ENCODE measurements at regions not wholly inside any gene's neighbourhood (a gene's known extent, or its start where the extent isn't known, plus 50 kb on each side); places are given as distances from the start of the nearest gene placed in this dataset.

- ATAC-seq = no peak
- Histone ChIP-seq H3K4me3 (ENCODE audit: low read length) (no peak overlapping the region), H3K27me3 (ENCODE audit: control insufficient read depth in 2 of 2, insufficient read depth in 2 of 2, low read length in 2 of 2) (no peaks in the 10 kb centered on the region), H3K27ac (ENCODE audit: low read depth, low read length) (no peak overlapping the region), H3K36me3 (ENCODE audit: control insufficient read depth in 2 of 3, insufficient read depth in 3 of 3, low read length in 3 of 3) (no peaks in the 10 kb centered on the region), H3K9me3 (ENCODE audit: control insufficient read depth in 2 of 3, low read length in 3 of 3) (no peaks in the 10 kb centered on the region), H3K4me1 (ENCODE audit: control insufficient read depth in 2 of 2, insufficient read depth in 2 of 2, low read length in 2 of 2) (no peaks in the 10 kb centered on the region)
- ChIA-PET CTCF (no interaction called here), POLR2A (interaction anchor here (0.5 kb wide), 1 partner anchor 1152 kb away, joined by 5 read pairs; no protein-coding TSS in a partner anchor)
- intact Hi-C loops (cut with micrococcal nuclease) = no loop called here
- peaks cover 0 to 16% (median 10%) of the 10 kb centered on the region in 5 donors for H3K36me3 Mint-ChIP-seq
- H3K9me3 Mint-ChIP-seq = peaks cover 0 to 12% (median 2%) of the 10 kb centered on the region in 11 donors
- no peaks in the 10 kb centered on the region for H3K4me1 Mint-ChIP-seq
- no peak overlapping the region for H3K27ac Mint-ChIP-seq
- no peak for DNase-seq
- H3K4me3 Mint-ChIP-seq = no peak overlapping the region
- H3K27me3 Mint-ChIP-seq = peaks cover 0 to 4% (median 0%) of the 10 kb centered on the region in 5 donors
Observed at GRCh38 chr5:109256486-109256885, 153.3 kb downstream of the PJA2 start.

- peaks cover 0 to 12% (median 2%) of the 10 kb centered on the region in 11 donors for H3K9me3 Mint-ChIP-seq
- intact Hi-C loops (cut with micrococcal nuclease) = no loop called here
- H3K27me3 Mint-ChIP-seq = peaks cover 0 to 4% (median 0%) of the 10 kb centered on the region in 5 donors
- Histone ChIP-seq H3K9me3 (ENCODE audit: control insufficient read depth in 2 of 3, low read length in 3 of 3) (no peaks in the 10 kb centered on the region), H3K27me3 (ENCODE audit: control insufficient read depth in 2 of 2, insufficient read depth in 2 of 2, low read length in 2 of 2) (no peaks in the 10 kb centered on the region), H3K27ac (ENCODE audit: low read depth, low read length) (no peak overlapping the region), H3K4me1 (ENCODE audit: control insufficient read depth in 2 of 2, insufficient read depth in 2 of 2, low read length in 2 of 2) (no peaks in the 10 kb centered on the region), H3K36me3 (ENCODE audit: control insufficient read depth in 2 of 3, insufficient read depth in 3 of 3, low read length in 3 of 3) (no peaks in the 10 kb centered on the region), H3K4me3 (ENCODE audit: low read length) (no peak overlapping the region)
- CTCF ChIA-PET = no interaction called here
- H3K4me1 Mint-ChIP-seq = peaks cover 0 to 2% (median 0%) of the 10 kb centered on the region in 7 donors
- POLR2A ChIA-PET = no interaction called here
- H3K4me3 Mint-ChIP-seq = no peak overlapping the region
- no peak for DNase-seq
- no peak overlapping the region for H3K27ac Mint-ChIP-seq
- no peak for ATAC-seq
- peaks cover 0 to 23% (median 14%) of the 10 kb centered on the region in 5 donors for H3K36me3 Mint-ChIP-seq
Observed at GRCh38 chr5:109254511-109254910, 155.3 kb downstream of the PJA2 start.

- intact Hi-C loops (cut with micrococcal nuclease) = no loop called here
- Histone ChIP-seq H3K9me3 (ENCODE audit: control insufficient read depth in 2 of 3, low read length in 3 of 3) (no peaks in the 10 kb centered on the region), H3K4me1 (ENCODE audit: control insufficient read depth in 2 of 2, insufficient read depth in 2 of 2, low read length in 2 of 2) (no peaks in the 10 kb centered on the region), H3K27ac (ENCODE audit: low read depth, low read length) (no peak overlapping the region), H3K27me3 (ENCODE audit: control insufficient read depth in 2 of 2, insufficient read depth in 2 of 2, low read length in 2 of 2) (no peaks in the 10 kb centered on the region), H3K36me3 (ENCODE audit: control insufficient read depth in 2 of 3, insufficient read depth in 3 of 3, low read length in 3 of 3) (no peaks in the 10 kb centered on the region), H3K4me3 (ENCODE audit: low read length) (no peak overlapping the region)
- Mint-ChIP-seq H3K36me3 (peaks cover 0 to 17% (median 7%) of the 10 kb centered on the region in 5 donors), H3K27me3 (peaks cover 0 to 6% (median 4%) of the 10 kb centered on the region in 5 donors), H3K9me3 (peaks cover 0 to 5% (median 0%) of the 10 kb centered on the region in 11 donors), H3K27ac (no peak overlapping the region), H3K4me3 (no peak overlapping the region), H3K4me1 (peaks cover 0 to 3% (median 0%) of the 10 kb centered on the region in 7 donors)
- ChIA-PET CTCF (no interaction called here), POLR2A (no interaction called here)
- ATAC-seq (no peak), DNase-seq (no peak)
Observed at GRCh38 chr5:109253262-109253661, 156.5 kb downstream of the PJA2 start.

GRCh38 chr5:109252731-109253130 lies 157.0 kb downstream of the PJA2 start:
- Mint-ChIP-seq H3K36me3 (peaks cover 0 to 15% (median 6%) of the 10 kb centered on the region in 5 donors), H3K27ac (no peak overlapping the region), H3K9me3 (peaks cover 0 to 5% (median 0%) of the 10 kb centered on the region in 11 donors), H3K4me3 (no peak overlapping the region), H3K27me3 (peaks cover 0 to 6% (median 4%) of the 10 kb centered on the region in 5 donors), H3K4me1 (peaks cover 0 to 3% (median 0%) of the 10 kb centered on the region in 7 donors)
- ATAC-seq (no peak), DNase-seq (no peak)
- Histone ChIP-seq H3K4me1 (ENCODE audit: control insufficient read depth in 2 of 2, insufficient read depth in 2 of 2, low read length in 2 of 2) (no peaks in the 10 kb centered on the region), H3K9me3 (ENCODE audit: control insufficient read depth in 2 of 3, low read length in 3 of 3) (no peaks in the 10 kb centered on the region), H3K27me3 (ENCODE audit: control insufficient read depth in 2 of 2, insufficient read depth in 2 of 2, low read length in 2 of 2) (no peaks in the 10 kb centered on the region), H3K4me3 (ENCODE audit: low read length) (no peak overlapping the region), H3K36me3 (ENCODE audit: control insufficient read depth in 2 of 3, insufficient read depth in 3 of 3, low read length in 3 of 3) (no peaks in the 10 kb centered on the region), H3K27ac (ENCODE audit: low read depth, low read length) (no peak overlapping the region)
- intact Hi-C loops (cut with micrococcal nuclease) = no loop called here
- ChIA-PET POLR2A (no interaction called here), CTCF (no interaction called here)

- ATAC-seq (no peak), DNase-seq (no peak)
- Histone ChIP-seq H3K9me3 (ENCODE audit: control insufficient read depth in 2 of 3, low read length in 3 of 3) (peaks cover 0 to 10% (median 0%) of the 10 kb centered on the region in 3 experiments), H3K4me3 (ENCODE audit: low read length) (no peak overlapping the region), H3K4me1 (ENCODE audit: control insufficient read depth in 2 of 2, insufficient read depth in 2 of 2, low read length in 2 of 2) (no peaks in the 10 kb centered on the region), H3K27ac (ENCODE audit: low read depth, low read length) (no peak overlapping the region), H3K36me3 (ENCODE audit: control insufficient read depth in 2 of 3, insufficient read depth in 3 of 3, low read length in 3 of 3) (no peaks in the 10 kb centered on the region), H3K27me3 (ENCODE audit: control insufficient read depth in 2 of 2, insufficient read depth in 2 of 2, low read length in 2 of 2) (no peaks in the 10 kb centered on the region)
- Mint-ChIP-seq H3K27me3 (peaks cover 0 to 15% (median 5%) of the 10 kb centered on the region in 5 donors), H3K4me1 (peaks cover 0 to 3% (median 0%) of the 10 kb centered on the region in 7 donors), H3K9me3 (peaks cover 6 to 24% (median 15%) of the 10 kb centered on the region in 11 donors), H3K27ac (no peak overlapping the region), H3K36me3 (peaks cover 0 to 27% (median 11%) of the 10 kb centered on the region in 5 donors), H3K4me3 (no peak overlapping the region)
- ChIA-PET POLR2A (no interaction called here), CTCF (no interaction called here)
- intact Hi-C loops (cut with micrococcal nuclease) = no loop called here
Observed at GRCh38 chr5:109250533-109251329, 159.0 kb downstream of the PJA2 start.

- Mint-ChIP-seq H3K36me3 (peaks cover 0 to 29% (median 11%) of the 10 kb centered on the region in 5 donors), H3K4me3 (no peak overlapping the region), H3K27ac (no peak overlapping the region), H3K4me1 (peaks cover 0 to 3% (median 0%) of the 10 kb centered on the region in 7 donors), H3K9me3 (peaks cover 6 to 26% (median 17%) of the 10 kb centered on the region in 11 donors), H3K27me3 (peaks cover 0 to 15% (median 5%) of the 10 kb centered on the region in 5 donors)
- Histone ChIP-seq H3K27me3 (ENCODE audit: control insufficient read depth in 2 of 2, insufficient read depth in 2 of 2, low read length in 2 of 2) (no peaks in the 10 kb centered on the region), H3K27ac (ENCODE audit: low read depth, low read length) (no peak overlapping the region), H3K36me3 (ENCODE audit: control insufficient read depth in 2 of 3, insufficient read depth in 3 of 3, low read length in 3 of 3) (no peaks in the 10 kb centered on the region), H3K4me3 (ENCODE audit: low read length) (no peak overlapping the region), H3K4me1 (ENCODE audit: control insufficient read depth in 2 of 2, insufficient read depth in 2 of 2, low read length in 2 of 2) (no peaks in the 10 kb centered on the region), H3K9me3 (ENCODE audit: control insufficient read depth in 2 of 3, low read length in 3 of 3) (peaks cover 0 to 10% (median 0%) of the 10 kb centered on the region in 3 experiments)
- DNase-seq (no peak), ATAC-seq (no peak)
- ChIA-PET POLR2A (no interaction called here), CTCF (no interaction called here)
- intact Hi-C loops (cut with micrococcal nuclease) = no loop called here
Observed at GRCh38 chr5:109250080-109250479, 159.7 kb downstream of the PJA2 start.

All from naive thymus-derived CD4-positive, alpha-beta T cell (primary cell).